ENCODE measurements at regions not wholly inside any gene's neighbourhood (a gene's known extent, or its start where the extent isn't known, plus 50 kb on each side); places are given as distances from the start of the nearest gene placed in this dataset.

DNA sequence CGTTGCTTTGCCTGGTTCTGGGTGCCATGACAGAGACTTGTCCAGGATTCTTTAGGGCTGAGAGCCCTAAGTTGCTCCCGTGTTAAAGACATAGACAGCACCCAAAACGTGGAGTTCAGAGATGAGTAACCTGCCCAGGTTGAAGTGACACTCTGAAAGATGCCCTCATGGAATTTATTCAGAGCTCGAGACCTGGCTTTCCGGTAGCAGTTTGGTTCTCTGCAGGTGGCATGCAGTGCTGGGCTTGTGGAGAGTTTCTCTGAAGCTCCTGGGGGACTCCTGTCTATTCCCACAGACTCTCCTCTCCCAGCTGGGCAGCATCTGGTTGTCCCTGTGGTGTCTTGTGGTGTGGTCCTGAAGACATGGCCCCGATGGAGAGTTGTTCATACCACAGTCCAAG is 241.0 kb downstream of the RHOU start:
- TF ChIP-seq, protein P1, sequence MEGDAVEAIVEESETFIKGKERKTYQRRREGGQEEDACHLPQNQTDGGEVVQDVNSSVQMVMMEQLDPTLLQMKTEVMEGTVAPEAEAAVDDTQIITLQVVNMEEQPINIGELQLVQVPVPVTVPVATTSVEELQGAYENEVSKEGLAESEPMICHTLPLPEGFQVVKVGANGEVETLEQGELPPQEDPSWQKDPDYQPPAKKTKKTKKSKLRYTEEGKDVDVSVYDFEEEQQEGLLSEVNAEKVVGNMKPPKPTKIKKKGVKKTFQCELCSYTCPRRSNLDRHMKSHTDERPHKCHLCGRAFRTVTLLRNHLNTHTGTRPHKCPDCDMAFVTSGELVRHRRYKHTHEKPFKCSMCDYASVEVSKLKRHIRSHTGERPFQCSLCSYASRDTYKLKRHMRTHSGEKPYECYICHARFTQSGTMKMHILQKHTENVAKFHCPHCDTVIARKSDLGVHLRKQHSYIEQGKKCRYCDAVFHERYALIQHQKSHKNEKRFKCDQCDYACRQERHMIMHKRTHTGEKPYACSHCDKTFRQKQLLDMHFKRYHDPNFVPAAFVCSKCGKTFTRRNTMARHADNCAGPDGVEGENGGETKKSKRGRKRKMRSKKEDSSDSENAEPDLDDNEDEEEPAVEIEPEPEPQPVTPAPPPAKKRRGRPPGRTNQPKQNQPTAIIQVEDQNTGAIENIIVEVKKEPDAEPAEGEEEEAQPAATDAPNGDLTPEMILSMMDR (IDR thresholded peaks at IDR 0.05) = no peak
- Histone ChIP-seq H3K4me1 (ENCODE audit: low read depth) (no peaks in the 10 kb centered on the region), H3K36me3 (ENCODE audit: low read depth) (no peaks in the 10 kb centered on the region), H3K4me3 (no peak overlapping the region), H3K9me3 (no peaks in the 10 kb centered on the region)
- intact Hi-C loops (cut with DNase I, micrococcal nuclease) = no loop called here
- ATAC-seq (no peak), DNase-seq (no peak)

DNA sequence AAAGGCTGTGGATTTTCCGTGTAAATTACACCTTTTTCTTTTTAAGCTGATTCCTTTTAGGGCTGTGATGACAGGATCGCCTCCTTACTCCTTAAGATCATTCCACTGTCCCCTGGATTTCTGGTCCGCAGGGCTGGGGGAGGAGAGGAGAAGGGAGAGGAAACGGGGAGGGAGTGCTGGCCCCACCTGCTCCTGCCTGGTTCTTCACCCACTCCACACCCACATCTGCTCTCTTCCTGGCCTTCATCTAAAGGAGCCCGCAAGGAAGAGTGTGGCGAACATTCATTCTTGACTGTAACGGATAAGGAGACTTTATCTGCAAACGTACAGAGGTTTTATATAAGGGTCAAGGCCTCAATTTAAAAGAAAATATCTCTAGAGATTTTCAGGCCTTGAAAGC is 242.0 kb downstream of the RHOU start:
- no peaks in the 10 kb centered on the region for H3K4me1 ChIP-seq (ENCODE audit: low read depth)
- intact Hi-C loops (cut with DNase I, micrococcal nuclease) = no loop called here
- no peaks in the 10 kb centered on the region for H3K9me3 ChIP-seq
- TF ChIP-seq, protein P1 (IDR thresholded peaks at IDR 0.05) = no peak
- ATAC-seq = no peak
- no peaks in the 10 kb centered on the region for H3K36me3 ChIP-seq (ENCODE audit: low read depth)
- no peak overlapping the region for H3K4me3 ChIP-seq
- no peak for DNase-seq

DNA sequence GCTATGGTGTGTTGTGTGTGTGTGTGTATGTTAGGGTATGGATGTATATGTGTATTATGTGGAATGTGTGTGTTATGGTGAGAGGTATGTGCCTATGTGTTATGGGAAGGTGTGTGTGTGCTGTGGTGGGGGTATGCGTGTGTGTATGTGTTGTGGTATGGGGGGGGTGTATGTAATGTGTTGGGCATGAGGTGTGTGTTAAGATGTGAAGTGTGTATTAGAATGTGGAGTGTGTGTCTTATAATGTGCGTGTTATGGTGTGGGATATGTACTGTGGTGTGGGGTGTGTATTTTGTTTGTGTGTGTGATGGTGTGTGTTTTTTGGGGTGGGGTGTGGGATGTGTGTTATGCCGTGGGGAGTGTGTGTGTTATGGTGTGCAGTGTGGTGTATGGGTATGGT is 242.5 kb downstream of the RHOU start:
- no peaks in the 10 kb centered on the region for H3K4me1 ChIP-seq (ENCODE audit: low read depth)
- TF ChIP-seq, protein P1 (IDR thresholded peaks at IDR 0.05) = no peak
- DNase-seq (no peak), ATAC-seq (no peak)
- H3K9me3 ChIP-seq = no peaks in the 10 kb centered on the region
- intact Hi-C loops (cut with DNase I, micrococcal nuclease) = no loop called here
- H3K4me3 ChIP-seq = no peak overlapping the region
- H3K36me3 ChIP-seq (ENCODE audit: low read depth) = no peaks in the 10 kb centered on the region

DNA sequence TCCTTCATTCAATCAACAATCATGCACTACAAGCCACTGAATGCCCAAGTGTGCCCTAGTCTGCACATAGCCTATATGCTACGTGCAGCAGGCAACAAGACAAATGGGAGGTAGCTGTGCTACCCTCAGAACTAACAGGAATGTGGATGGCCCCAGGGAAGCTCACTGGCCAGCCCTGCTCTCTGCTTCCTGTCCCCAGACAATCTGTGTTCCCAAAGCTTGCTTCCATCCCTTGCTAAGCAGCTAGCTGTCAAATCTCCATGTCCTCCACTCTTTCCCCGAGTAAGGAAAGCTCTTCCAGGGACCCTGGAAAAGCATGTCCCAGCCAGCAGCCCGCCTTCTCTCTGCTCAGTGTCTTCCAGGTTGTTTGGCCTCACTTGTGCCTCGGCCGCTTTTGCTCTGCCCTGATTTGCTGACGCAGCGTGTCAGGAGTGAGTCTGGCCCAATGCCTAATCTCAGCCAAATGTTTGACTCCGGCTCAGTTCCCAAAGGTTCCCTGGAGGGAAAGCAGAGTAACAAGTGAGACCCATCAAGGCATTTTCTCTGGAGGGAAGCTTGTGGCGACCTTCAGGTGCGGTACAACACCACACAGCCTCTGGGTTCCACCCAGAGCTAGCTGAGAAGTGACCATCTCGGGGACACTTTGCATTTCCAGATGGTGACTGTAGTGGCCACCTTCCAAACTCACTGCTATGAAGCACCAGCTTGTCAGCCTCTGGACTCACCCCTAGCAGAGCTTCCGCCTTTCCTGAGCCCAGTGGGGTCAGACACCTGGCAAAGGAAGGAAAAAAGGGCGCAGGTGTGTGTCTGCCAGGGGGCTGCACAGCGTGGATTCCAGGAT is 243.4 kb downstream of the RHOU start:
- Histone ChIP-seq H3K9me3 (no peaks in the 10 kb centered on the region), H3K4me1 (ENCODE audit: low read depth) (no peaks in the 10 kb centered on the region), H3K4me3 (no peak overlapping the region), H3K36me3 (ENCODE audit: low read depth) (no peaks in the 10 kb centered on the region)
- intact Hi-C loops (cut with DNase I, micrococcal nuclease) = no loop called here
- ATAC-seq = no peak
- peak in 2 of 3 donors; percentile 41 for DNase-seq
- TF ChIP-seq, protein P1 (IDR thresholded peaks at IDR 0.05) = no peak

DNA sequence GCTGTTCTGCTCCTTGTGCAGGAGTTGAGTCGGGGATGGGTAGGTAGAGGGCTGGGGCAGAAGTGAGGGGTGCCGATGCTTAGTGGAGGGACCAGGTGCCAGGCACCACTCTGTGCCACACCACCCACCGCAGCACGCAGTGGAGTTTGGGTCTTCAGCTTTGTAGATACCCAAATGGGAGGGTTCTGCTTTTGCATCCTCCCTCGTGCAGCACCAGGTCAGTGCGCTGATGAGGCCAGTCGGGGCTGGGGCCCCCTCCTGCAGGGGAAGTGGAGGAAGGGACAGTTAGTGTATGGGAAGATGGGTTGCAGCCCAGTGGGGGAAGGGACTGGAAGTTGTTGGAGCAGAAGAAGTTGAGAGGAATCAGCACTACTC is 244.0 kb downstream of the RHOU start:
- Histone ChIP-seq H3K4me1 (ENCODE audit: low read depth) (no peaks in the 10 kb centered on the region), H3K9me3 (no peaks in the 10 kb centered on the region)
- no peak for ATAC-seq

More for the DNA sequence above, 244.0 kb downstream of the RHOU start:
- intact Hi-C loops (cut with DNase I, micrococcal nuclease) = no loop called here
- Histone ChIP-seq H3K4me3 (no peak overlapping the region), H3K36me3 (ENCODE audit: low read depth) (no peaks in the 10 kb centered on the region)
- TF ChIP-seq, protein P1 (IDR thresholded peaks at IDR 0.05) = no peak
- no peak for DNase-seq

Data from mucosa of descending colon (tissue), 3 donors.